ENCODE measurements at regions not wholly inside any gene's neighbourhood (a gene's known extent, or its start where the extent isn't known, plus 50 kb on each side); places are given as distances from the start of the nearest gene placed in this dataset.

DNA sequence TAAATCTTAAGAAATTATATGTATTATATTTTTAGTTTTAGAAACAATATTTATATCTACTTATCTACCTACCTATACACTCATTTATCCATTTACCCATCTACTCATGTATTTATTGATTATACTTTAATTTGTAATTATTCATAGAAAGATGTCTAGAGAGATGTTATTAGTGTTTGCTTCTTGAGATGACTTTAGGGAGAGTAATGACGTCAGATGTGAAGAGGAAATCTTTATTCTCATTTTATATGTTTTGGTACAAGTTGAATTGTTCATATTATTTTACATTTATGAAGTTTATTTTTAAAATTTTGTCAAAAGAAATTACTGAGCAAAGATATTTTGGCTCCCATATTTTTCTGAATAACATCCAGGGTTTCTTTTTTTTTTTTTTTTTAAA is 271.3 kb upstream of the SLC8A1 start:
- TF ChIP-seq, protein P1, sequence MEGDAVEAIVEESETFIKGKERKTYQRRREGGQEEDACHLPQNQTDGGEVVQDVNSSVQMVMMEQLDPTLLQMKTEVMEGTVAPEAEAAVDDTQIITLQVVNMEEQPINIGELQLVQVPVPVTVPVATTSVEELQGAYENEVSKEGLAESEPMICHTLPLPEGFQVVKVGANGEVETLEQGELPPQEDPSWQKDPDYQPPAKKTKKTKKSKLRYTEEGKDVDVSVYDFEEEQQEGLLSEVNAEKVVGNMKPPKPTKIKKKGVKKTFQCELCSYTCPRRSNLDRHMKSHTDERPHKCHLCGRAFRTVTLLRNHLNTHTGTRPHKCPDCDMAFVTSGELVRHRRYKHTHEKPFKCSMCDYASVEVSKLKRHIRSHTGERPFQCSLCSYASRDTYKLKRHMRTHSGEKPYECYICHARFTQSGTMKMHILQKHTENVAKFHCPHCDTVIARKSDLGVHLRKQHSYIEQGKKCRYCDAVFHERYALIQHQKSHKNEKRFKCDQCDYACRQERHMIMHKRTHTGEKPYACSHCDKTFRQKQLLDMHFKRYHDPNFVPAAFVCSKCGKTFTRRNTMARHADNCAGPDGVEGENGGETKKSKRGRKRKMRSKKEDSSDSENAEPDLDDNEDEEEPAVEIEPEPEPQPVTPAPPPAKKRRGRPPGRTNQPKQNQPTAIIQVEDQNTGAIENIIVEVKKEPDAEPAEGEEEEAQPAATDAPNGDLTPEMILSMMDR (IDR thresholded peaks at IDR 0.05; ENCODE audit: insufficient read depth, low read depth, low read length) = no peak
- no peak for TF ChIP-seq EZH2 (IDR thresholded peaks at IDR 0.05; ENCODE audit: insufficient read depth, low read length)

Data from astrocyte (in vitro differentiated cells and primary cell).